ENCODE measurements at regions not wholly inside any gene's neighbourhood (a gene's known extent, or its start where the extent isn't known, plus 50 kb on each side); places are given as distances from the start of the nearest gene placed in this dataset.

GRCh38 chr3:21235491-21235890 is 515.5 kb downstream of the ZNF385D start:
- Histone ChIP-seq H3K4me3 (ENCODE audit: low read length) (no peak overlapping the region), H3K27me3 (ENCODE audit: control insufficient read depth in 1 of 2, insufficient read depth in 2 of 2, low read length in 2 of 2) (no peaks in the 10 kb centered on the region), H3K4me1 (ENCODE audit: insufficient read depth, low read length) (no peaks in the 10 kb centered on the region), H3K9me3 (ENCODE audit: control insufficient read depth in 1 of 2, insufficient read depth in 1 of 2, low read length in 2 of 2) (no peaks in the 10 kb centered on the region), H3K27ac (ENCODE audit: low read depth in 1 of 2, low read length in 2 of 2) (no peak overlapping the region), H3K36me3 (ENCODE audit: insufficient read depth, low read length) (no peaks in the 10 kb centered on the region)
- H3K36me3 Mint-ChIP-seq (ENCODE audit: low read depth): no peaks in the 10 kb centered on the region
- no peak overlapping the region for H3K4me3 Mint-ChIP-seq
- no peaks in the 10 kb centered on the region for H3K27me3 Mint-ChIP-seq
- peaks cover 7% of the 10 kb centered on the region for H3K9me3 Mint-ChIP-seq
- intact Hi-C loops (cut with DNase I, micrococcal nuclease): no loop called here
- TF ChIP-seq CTCF (IDR thresholded peaks at IDR 0.05): no peak
- H3K27ac Mint-ChIP-seq: no peak overlapping the region
- no peaks in the 10 kb centered on the region for H3K4me1 Mint-ChIP-seq (ENCODE audit: low read depth)
- CTCF ChIA-PET: no interaction called here
- POLR2A ChIA-PET: no interaction called here
- DNase-seq: no peak
- ATAC-seq (ENCODE audit: poor library complexity): no peak

DNA sequence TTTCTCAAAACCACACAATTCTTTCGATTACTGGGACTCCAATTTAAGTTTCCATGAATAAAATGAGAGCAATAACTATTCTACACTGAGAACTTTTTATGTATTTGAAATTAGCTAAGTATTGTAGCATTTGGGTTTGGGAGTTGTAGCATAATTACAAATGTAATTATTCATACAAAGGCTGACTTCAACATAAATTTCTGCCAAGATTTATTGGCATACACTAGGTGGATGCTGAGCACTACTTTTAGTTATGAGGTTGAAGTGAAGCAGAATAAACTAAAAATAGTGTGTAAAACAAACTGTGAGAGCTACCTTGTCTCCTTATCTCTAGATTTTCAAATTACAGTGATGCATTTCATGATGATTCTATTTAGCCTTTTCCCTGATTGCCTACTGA is 516.1 kb downstream of the ZNF385D start:
- H3K27ac ChIP-seq (ENCODE audit: low read depth in 1 of 2, low read length in 2 of 2): no peak overlapping the region
- Mint-ChIP-seq H3K27me3 (no peaks in the 10 kb centered on the region), H3K4me3 (no peak overlapping the region), H3K27ac (no peak overlapping the region), H3K9me3 (peaks cover 7% of the 10 kb centered on the region), H3K36me3 (ENCODE audit: low read depth) (no peaks in the 10 kb centered on the region), H3K4me1 (ENCODE audit: low read depth) (no peaks in the 10 kb centered on the region)
- H3K4me3 ChIP-seq (ENCODE audit: low read length): no peak overlapping the region
- H3K36me3 ChIP-seq (ENCODE audit: insufficient read depth, low read length): no peaks in the 10 kb centered on the region
- H3K27me3 ChIP-seq (ENCODE audit: control insufficient read depth in 1 of 2, insufficient read depth in 2 of 2, low read length in 2 of 2): no peaks in the 10 kb centered on the region
- POLR2A ChIA-PET: no interaction called here
- CTCF ChIA-PET: no interaction called here
- no peaks in the 10 kb centered on the region for H3K9me3 ChIP-seq (ENCODE audit: control insufficient read depth in 1 of 2, insufficient read depth in 1 of 2, low read length in 2 of 2)
- DNase-seq (no peak), ATAC-seq (ENCODE audit: poor library complexity) (no peak)
- no peak for TF ChIP-seq CTCF (IDR thresholded peaks at IDR 0.05)
- H3K4me1 ChIP-seq (ENCODE audit: insufficient read depth, low read length): no peaks in the 10 kb centered on the region
- intact Hi-C loops (cut with DNase I, micrococcal nuclease): no loop called here

DNA sequence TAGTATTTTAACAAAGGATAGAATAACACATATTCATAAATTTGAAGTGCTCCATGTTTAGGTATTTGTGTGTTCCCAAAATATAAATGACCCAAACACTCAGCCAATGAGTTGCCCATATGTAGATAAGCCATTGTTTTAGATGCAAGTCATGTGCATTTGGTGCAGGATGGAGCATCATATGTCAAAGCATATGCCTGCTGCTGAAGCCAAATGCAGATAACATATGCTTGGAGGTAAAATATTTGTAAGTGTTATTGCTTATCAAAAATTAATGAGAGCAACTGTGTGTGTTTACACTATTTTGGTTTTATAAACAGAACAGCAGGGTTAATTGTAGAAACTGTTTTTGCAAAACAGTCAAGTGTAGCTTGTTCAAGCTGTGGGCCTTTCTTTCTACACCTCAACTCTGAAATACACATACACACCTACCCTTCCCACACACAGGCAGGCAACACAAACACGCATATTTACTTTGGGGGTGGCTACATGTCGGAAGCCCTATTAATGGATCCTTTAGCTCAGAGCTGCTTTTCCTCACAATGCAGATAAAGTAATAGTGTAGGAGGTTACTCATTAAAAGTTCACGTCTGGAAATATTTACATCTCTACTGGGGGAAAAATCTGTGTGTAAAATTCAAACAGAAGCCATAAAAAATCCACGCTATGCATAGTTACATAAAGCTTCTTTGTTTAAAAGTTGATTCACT is 521.4 kb downstream of the ZNF385D start:
- H3K36me3 Mint-ChIP-seq (ENCODE audit: low read depth): no peaks in the 10 kb centered on the region
- H3K4me1 Mint-ChIP-seq (ENCODE audit: low read depth): no peaks in the 10 kb centered on the region
- H3K36me3 ChIP-seq (ENCODE audit: insufficient read depth, low read length): no peaks in the 10 kb centered on the region
- no peak for TF ChIP-seq CTCF (IDR thresholded peaks at IDR 0.05)
- H3K27ac Mint-ChIP-seq: no peak overlapping the region
- DNase-seq: no peak
- no peaks in the 10 kb centered on the region for H3K27me3 ChIP-seq (ENCODE audit: control insufficient read depth in 1 of 2, insufficient read depth in 2 of 2, low read length in 2 of 2)
- H3K4me3 Mint-ChIP-seq: no peak overlapping the region
- no peaks in the 10 kb centered on the region for H3K27me3 Mint-ChIP-seq
- no peak overlapping the region for H3K4me3 ChIP-seq (ENCODE audit: low read length)
- peaks cover 17% of the 10 kb centered on the region for H3K9me3 Mint-ChIP-seq
- intact Hi-C loops (cut with DNase I, micrococcal nuclease): no loop called here
- ATAC-seq (ENCODE audit: poor library complexity): no peak
- H3K9me3 ChIP-seq (ENCODE audit: control insufficient read depth in 1 of 2, insufficient read depth in 1 of 2, low read length in 2 of 2): peaks cover 0 to 9% of the 10 kb centered on the region in 2 experiments
- POLR2A ChIA-PET: no interaction called here
- H3K27ac ChIP-seq (ENCODE audit: low read depth in 1 of 2, low read length in 2 of 2): no peak overlapping the region
- no peaks in the 10 kb centered on the region for H3K4me1 ChIP-seq (ENCODE audit: insufficient read depth, low read length)
- CTCF ChIA-PET: no interaction called here
